Stomach smooth muscle (tissue), 2 donors: ENCODE measurements at regions not wholly inside any gene's neighbourhood (a gene's known extent, or its start where the extent isn't known, plus 50 kb on each side); places are given as distances from the start of the nearest gene placed in this dataset.
"Not testable (repeated sequence)": the region's sequence is repeated elsewhere in the genome, so short reads cannot be mapped to it uniquely, and the experiment has no call there.

ENCODE experiments used
- H3K27ac ChIP-seq: one replicate; pipeline ENCODE4 v1.7.0; 2013; ENCODE audit warnings: mild to moderate bottlenecking, low read length, inconsistent platforms
- H3K27me3 ChIP-seq, 2 donors: one replicate each; pipeline ENCODE4 v1.7.0; 2013; ENCODE audit warnings: low read length in 2 of 2; ENCODE audit not compliant: insufficient read depth in 2 of 2, control insufficient read depth in 1 of 2
- H3K36me3 ChIP-seq, 2 donors: one replicate each; pipeline ENCODE4 v1.7.0; 2013; ENCODE audit warnings: low read length in 2 of 2; ENCODE audit not compliant: control insufficient read depth in 2 of 2, insufficient read depth in 2 of 2
- H3K4me1 ChIP-seq: one replicate; pipeline ENCODE4 v1.7.0; 2013; ENCODE audit warnings: low read length; ENCODE audit not compliant: control insufficient read depth, insufficient read depth
- H3K4me3 ChIP-seq, 2 donors: one replicate each; pipeline ENCODE4 v1.7.0; 2013; ENCODE audit warnings: low read length in 2 of 2
- H3K9ac ChIP-seq, 2 donors: one replicate each; pipeline ENCODE4 v1.7.0; 2013; ENCODE audit warnings: low read length in 2 of 2, mild to moderate bottlenecking in 1 of 2
- H3K9me3 ChIP-seq, 2 donors: one replicate each; pipeline ENCODE4 v1.7.0; 2013; ENCODE audit warnings: low read length in 2 of 2; ENCODE audit not compliant: control insufficient read depth in 2 of 2
- donor health status: healthy.
- donor health status: Pancreatic carcinoma.

- H3K4me3 ChIP-seq = no peak overlapping the region
- no peaks in the 10 kb centered on the region for H3K36me3 ChIP-seq
- H3K27me3 ChIP-seq = no peaks in the 10 kb centered on the region
- no peak overlapping the region for H3K9ac ChIP-seq
- no peaks in the 10 kb centered on the region for H3K9me3 ChIP-seq
- no peak overlapping the region for H3K27ac ChIP-seq
- H3K4me1 ChIP-seq = no peaks in the 10 kb centered on the region
These were observed 81.1 kb downstream of the XRCC2 start for GRCh38 chr7:152594801-152595200.

GRCh38 chr7:152591976-152592375 is 84.0 kb downstream of the XRCC2 start:
- H3K4me3 ChIP-seq = no peak overlapping the region
- H3K9me3 ChIP-seq = no peaks in the 10 kb centered on the region
- H3K27me3 ChIP-seq = no peaks in the 10 kb centered on the region
- no peaks in the 10 kb centered on the region for H3K36me3 ChIP-seq
- H3K27ac ChIP-seq = no peak overlapping the region
- H3K4me1 ChIP-seq = no peaks in the 10 kb centered on the region
- no peak overlapping the region for H3K9ac ChIP-seq

DNA sequence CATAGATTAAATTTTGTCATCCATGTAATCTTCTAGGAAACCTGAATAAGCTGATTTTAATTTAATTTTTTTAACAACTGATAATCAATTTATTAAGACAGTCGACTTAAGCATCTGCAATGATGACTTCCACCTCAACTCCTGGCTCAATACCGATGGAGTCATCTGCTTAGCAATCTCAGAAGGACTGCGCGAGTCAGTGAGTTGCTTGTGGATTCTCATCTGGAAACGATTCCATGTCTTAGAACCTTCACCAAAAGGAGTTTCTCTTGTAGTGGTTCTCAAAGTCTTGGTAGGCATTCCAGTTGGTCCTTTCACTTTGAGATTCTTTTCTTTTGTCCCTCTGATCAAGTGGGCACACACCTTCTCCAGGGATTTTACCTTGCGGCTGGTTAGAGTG is 85.5 kb downstream of the XRCC2 start:
- no peak overlapping the region for H3K4me3 ChIP-seq
- H3K9me3 ChIP-seq = no peaks in the 10 kb centered on the region
- H3K27me3 ChIP-seq = no peaks in the 10 kb centered on the region
- H3K27ac ChIP-seq = no peak overlapping the region
- no peaks in the 10 kb centered on the region for H3K36me3 ChIP-seq
- H3K9ac ChIP-seq = no peak overlapping the region
- H3K4me1 ChIP-seq = no peaks in the 10 kb centered on the region

- H3K27me3 ChIP-seq, H3K4me3 ChIP-seq, H3K9ac ChIP-seq: not testable (repeated sequence)
These were observed 86.1 kb downstream of the XRCC2 start for GRCh38 chr7:152589821-152590220.

GRCh38 chr7:152588350-152588749 is 87.6 kb downstream of the XRCC2 start:
- no peak overlapping the region for H3K4me3 ChIP-seq
- no peaks in the 10 kb centered on the region for H3K36me3 ChIP-seq
- H3K27ac ChIP-seq = no peak overlapping the region

More at GRCh38 chr7:152589821-152590220, 86.1 kb downstream of the XRCC2 start:
- not testable (repeated sequence) for H3K9me3 ChIP-seq, H3K27ac ChIP-seq, H3K36me3 ChIP-seq, H3K4me1 ChIP-seq

GRCh38 chr7:152587366-152587765 is 88.6 kb downstream of the XRCC2 start:
- Histone ChIP-seq H3K9ac (no peak overlapping the region), H3K4me1 (no peaks in the 10 kb centered on the region), H3K9me3 (no peaks in the 10 kb centered on the region), H3K36me3 (no peaks in the 10 kb centered on the region), H3K27me3 (no peaks in the 10 kb centered on the region), H3K27ac (no peak overlapping the region), H3K4me3 (no peak overlapping the region)

More at GRCh38 chr7:152588350-152588749, 87.6 kb downstream of the XRCC2 start:
- no peaks in the 10 kb centered on the region for H3K4me1 ChIP-seq
- no peak overlapping the region for H3K9ac ChIP-seq
- no peaks in the 10 kb centered on the region for H3K9me3 ChIP-seq
- H3K27me3 ChIP-seq = no peaks in the 10 kb centered on the region

GRCh38 chr7:152583006-152583405 is 92.9 kb downstream of the XRCC2 start:
- no peaks in the 10 kb centered on the region for H3K4me1 ChIP-seq
- no peaks in the 10 kb centered on the region for H3K27me3 ChIP-seq
- H3K36me3 ChIP-seq = no peaks in the 10 kb centered on the region

DNA sequence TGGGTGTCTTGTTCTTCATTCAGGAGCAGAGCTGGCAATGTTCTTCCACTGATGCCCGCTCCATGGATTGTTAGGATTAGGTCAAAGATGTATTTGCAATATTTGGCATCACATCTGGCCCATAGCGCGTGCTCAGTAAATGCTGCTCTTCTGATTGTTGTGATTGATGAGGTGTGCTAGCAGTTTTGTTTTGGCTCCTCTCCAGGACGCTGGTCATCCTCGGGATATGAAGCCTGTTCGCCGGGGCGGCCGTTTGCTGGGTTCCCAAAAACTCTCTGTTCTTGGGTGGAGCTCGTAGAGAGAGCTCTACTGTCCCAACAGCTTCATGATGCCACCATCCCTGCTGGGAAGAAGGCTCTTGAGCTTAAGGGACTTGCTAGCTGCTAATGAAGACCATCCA is 96.9 kb downstream of the XRCC2 start:
- no peak overlapping the region for H3K27ac ChIP-seq
- no peak overlapping the region for H3K4me3 ChIP-seq
- H3K9ac ChIP-seq = no peak overlapping the region
- H3K4me1 ChIP-seq = no peaks in the 10 kb centered on the region
- no peaks in the 10 kb centered on the region for H3K9me3 ChIP-seq
- H3K27me3 ChIP-seq = peaks cover 0 to 5% of the 10 kb centered on the region in 2 donors
- no peaks in the 10 kb centered on the region for H3K36me3 ChIP-seq

More at GRCh38 chr7:152583006-152583405, 92.9 kb downstream of the XRCC2 start:
- H3K9me3 ChIP-seq = no peaks in the 10 kb centered on the region
- H3K27ac ChIP-seq = no peak overlapping the region
- no peak overlapping the region for H3K4me3 ChIP-seq
- H3K9ac ChIP-seq = no peak overlapping the region

- Histone ChIP-seq H3K36me3 (no peaks in the 10 kb centered on the region), H3K9ac (no peak overlapping the region), H3K27ac (no peak overlapping the region), H3K4me1 (no peaks in the 10 kb centered on the region), H3K9me3 (no peaks in the 10 kb centered on the region), H3K4me3 (no peak overlapping the region), H3K27me3 (peaks cover 0 to 5% of the 10 kb centered on the region in 2 donors)
These were observed 98.6 kb downstream of the XRCC2 start for GRCh38 chr7:152577339-152577738.

- H3K4me3 ChIP-seq = no peak overlapping the region
- peaks cover 0 to 5% of the 10 kb centered on the region in 2 donors for H3K27me3 ChIP-seq
- no peak overlapping the region for H3K27ac ChIP-seq
These were observed 100.9 kb downstream of the XRCC2 start for GRCh38 chr7:152574892-152575548.

DNA sequence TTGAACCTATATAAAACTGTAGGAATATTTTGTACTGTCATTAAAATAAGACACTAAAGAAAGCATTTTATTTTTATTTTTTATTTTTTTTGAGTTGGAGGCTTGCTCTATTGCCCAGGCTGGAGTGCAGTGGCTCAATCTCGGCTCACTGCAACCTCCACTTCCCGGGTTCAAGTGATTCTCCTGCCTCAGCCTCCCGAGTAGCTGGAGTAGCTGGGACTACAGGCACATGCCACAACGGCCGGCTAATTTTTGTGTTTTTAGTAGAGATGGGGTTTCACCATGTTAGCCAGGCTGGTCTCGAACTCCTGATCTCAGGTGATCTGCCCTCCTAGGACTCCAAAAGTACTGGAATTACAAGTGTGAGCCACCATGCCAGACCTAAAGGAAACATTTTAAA is 102.8 kb downstream of the XRCC2 start:
- H3K4me3 ChIP-seq, H3K4me1 ChIP-seq, H3K27ac ChIP-seq, H3K9me3 ChIP-seq, H3K36me3 ChIP-seq, H3K9ac ChIP-seq, H3K27me3 ChIP-seq: not testable (repeated sequence)

More at GRCh38 chr7:152574892-152575548, 100.9 kb downstream of the XRCC2 start:
- Histone ChIP-seq H3K9ac (no peak overlapping the region), H3K36me3 (no peaks in the 10 kb centered on the region), H3K9me3 (no peaks in the 10 kb centered on the region), H3K4me1 (no peaks in the 10 kb centered on the region)
